PC-9 (cell line): ENCODE measurements at regions not wholly inside any gene's neighbourhood (a gene's known extent, or its start where the extent isn't known, plus 50 kb on each side); places are given as distances from the start of the nearest gene placed in this dataset.

ENCODE experiments used
- CTCF ChIP-seq: fragments of 200-600 bp; sonication (generic); conservative IDR thresholded peaks from 2 replicates; pipeline ENCODE4 v1.6.1; 2017; ENCODE audit warnings: mixed run types, antibody characterized with exemption, mild to moderate bottlenecking, moderate library complexity
- EZH2 ChIP-seq: fragments of 200-600 bp; sonication (generic); IDR thresholded peaks from 2 replicates; pipeline ENCODE4 v1.8.0; 2017; ENCODE audit warnings: antibody characterized with exemption, low read depth

GRCh38 chr6:150543178-150543577 is 56.5 kb upstream of the PLEKHG1 start:
- TF ChIP-seq CTCF (no peak), EZH2 (no peak)
